NCI-H2196 treated with DMSO at 0.1 percent for 48 hours (cell line): ENCODE measurements at regions not wholly inside any gene's neighbourhood (a gene's known extent, or its start where the extent isn't known, plus 50 kb on each side); places are given as distances from the start of the nearest gene placed in this dataset.

Experiments used
- DNase-seq: peaks from one replicate; lab custom pipeline; 2025; ENCODE audit not compliant: unreplicated experiment; lab: John Stamatoyannopoulos, UW

- DNase-seq, result no peak
These were observed 406.5 kb downstream of the DUSP10 start for GRCh38 chr1:221335161-221336101.

DNA sequence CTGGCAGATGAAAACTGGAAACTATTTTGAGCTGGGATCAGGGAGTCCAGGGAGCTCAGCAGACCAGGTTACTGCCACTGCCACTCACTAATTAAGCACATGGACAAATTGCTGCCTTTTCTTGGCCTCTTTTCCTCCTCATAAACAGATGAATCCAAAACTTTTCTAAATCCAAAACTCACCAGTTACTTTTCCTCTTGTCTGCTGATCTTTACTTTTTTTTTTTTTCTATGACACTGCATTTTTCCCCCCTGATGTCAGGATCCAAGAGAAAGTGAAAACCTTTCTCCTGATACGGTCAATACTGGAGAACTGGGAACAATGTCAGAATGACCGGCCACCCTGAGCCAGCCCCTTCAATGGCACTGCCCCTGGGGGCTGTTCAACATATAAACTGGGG lies 405.8 kb downstream of the DUSP10 start:
- DNase-seq, result no peak

DNA sequence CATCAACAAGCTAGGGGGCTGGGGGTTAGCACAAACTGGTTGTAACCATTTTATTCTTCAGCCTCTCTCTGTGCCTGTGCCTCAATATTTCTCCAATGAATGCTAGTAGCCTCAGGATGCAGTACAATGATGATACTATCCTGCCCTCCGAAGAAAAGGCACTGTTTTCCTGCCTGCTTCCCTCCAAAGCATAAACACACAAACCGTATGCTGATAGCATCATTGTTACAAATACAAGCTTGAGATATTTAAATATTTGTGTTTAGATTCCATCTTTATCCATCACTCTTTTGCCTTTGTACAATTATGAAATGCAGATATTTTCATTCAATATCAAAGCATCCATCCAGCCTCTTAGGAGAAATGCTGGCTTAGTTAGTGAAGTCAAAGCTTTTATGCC lies 404.8 kb downstream of the DUSP10 start:
- no peak for DNase-seq

DNA sequence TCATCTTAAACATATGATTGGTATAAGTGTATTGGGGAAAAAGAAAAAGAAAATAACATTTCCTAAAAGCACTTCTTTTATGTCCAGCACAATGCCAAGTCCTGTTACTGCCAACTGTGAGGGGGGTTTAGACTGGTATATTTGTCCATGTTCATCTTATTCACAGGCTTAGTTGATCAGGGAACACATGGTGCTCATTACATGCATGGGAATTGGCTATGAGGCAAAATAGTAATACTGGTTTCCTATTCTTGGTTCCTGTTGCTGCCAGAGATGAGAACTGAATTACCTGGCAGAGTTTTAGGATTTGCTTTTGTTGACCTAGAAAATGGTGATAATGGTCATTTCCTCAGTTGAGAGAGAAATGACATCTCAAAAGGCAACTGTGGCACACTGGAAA lies 398.8 kb downstream of the DUSP10 start:
- no peak for DNase-seq

DNA sequence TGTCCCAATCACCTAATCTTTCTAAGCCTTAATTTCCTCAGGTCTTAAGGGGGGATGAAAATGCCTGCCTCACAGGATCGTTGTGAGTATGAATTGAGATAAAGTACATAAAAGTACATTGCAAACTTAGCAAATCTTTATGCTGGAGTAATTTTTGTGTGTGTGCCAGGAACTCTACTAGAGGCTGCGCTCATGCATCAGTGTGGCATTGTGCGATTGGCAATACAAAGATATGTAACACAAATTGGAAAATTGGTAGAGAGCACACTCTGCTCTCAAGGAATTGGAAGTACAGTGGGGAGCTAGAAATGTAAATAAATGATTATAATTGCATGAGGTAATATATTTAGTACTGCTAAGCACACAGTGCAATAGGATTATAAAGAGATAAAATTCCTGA lies 398.3 kb downstream of the DUSP10 start:
- DNase-seq, result no peak

DNA sequence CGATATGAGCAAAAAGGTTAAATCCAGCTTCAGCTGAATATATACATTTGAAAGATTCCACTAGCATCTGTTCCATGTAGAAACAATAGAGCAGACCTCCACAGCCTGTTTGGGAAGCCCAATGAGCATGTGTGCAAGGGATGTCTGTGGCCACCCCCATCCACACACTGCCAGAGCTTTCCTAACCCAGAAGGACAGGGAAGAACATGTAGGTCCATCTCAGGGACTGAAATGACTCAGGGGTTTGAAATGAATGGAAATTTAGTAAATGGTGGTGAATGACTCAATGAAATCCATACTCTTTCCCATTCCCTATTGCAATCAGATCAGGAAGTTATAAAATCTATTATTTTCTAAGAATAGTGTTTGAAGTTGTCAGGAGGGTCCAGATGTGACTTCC lies 397.2 kb downstream of the DUSP10 start:
- no peak for DNase-seq

DNA sequence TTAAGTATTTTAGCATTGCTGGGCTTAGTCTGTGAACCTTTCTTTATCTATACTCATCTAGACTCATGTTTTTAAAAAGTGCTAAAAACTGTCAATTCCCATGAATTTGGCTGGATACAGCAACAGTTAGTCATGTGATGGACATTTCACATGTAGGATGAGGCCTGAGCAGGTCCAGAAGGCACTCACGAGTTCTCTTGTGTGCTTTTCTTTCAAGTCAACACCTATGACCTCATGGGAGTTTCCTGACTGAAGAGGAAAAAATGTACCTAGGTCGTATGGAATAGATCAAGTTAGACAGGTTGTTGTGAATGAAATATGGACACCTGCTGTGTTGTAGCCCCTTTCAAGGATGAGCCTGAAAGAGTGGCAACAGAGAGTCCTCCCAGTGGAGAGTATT lies 394.2 kb downstream of the DUSP10 start:
- no peak for DNase-seq

- DNase-seq, result no peak
These were observed 391.8 kb downstream of the DUSP10 start for GRCh38 chr1:221350091-221350490.

DNA sequence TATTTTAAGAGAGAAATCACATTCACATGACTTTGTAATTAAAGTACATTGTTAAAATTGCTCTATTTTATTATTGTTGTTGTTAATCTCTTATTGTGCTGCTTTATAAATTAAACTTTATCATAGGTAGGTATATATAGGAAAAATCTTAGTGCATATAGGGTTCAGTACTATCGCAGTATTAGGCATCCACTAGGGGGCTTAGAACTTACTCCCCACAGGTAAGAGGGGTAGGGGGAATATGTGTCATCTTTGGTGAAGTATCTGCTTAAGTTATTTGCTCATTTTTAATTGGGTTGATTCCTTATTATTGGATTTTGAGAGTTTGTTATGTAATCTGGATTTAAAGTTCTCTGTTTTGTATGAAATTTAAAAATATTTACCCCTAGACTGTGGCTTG lies 385.2 kb downstream of the DUSP10 start:
- no peak for DNase-seq

DNA sequence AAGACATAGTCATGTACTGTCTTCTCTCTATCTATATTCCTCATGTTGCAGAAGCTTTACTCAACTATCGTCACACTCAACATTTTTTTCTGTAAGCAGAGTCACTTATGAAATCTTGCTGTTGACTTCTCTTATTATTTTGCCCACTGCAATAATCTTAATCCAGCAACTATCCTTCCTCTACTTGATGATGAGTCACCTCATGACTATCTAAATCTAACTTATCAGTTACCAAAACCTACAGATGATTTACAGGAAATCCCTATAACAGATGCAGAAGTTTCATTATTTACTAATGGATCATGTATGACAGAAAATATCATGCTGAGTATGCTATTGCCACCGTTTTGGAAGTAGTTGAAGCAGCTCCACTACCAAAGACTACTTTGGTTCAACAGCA lies 378.9 kb downstream of the DUSP10 start:
- DNase-seq, result no peak

GRCh38 chr1:221366495-221367110 lies 375.3 kb downstream of the DUSP10 start:
- no peak for DNase-seq

GRCh38 chr1:221371705-221372104 lies 370.2 kb downstream of the DUSP10 start:
- no peak for DNase-seq

DNA sequence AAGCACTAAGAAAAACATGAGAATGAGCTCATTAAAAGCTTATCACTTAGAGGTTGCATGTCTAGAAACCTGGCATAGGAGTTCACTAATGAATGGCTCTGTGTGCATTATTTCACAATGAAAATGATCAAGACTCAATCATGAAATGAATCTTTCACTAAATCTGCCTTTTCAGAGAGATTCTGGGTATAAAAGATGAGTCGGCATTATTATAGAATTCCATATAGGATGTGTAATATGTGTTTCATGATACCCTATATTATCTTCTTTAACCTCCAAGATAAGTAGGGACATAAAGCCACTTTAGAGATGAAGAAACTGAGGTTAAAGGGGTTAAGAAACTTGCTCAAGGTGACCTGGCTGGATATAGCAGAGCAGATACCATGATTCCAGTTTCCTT lies 368.1 kb downstream of the DUSP10 start:
- no peak for DNase-seq

DNA sequence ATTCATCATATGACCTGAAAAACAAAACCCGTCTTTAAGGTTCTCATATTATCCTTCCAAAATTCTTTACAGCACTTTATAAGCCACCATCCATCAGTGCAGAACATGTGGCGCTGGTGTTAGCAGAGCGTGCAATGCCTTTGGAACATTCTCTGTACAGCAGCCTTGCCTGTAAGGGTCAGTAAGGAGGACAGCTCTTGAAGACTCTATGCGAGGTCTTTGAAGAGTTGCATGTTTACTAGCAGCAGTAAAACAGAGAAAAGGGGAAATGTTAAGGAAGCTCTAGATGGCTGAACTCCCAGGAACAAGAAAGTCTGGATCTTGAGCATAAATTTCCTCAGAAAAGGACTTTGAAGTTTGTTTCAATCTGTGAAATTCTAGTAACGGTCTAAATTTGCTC lies 365.6 kb downstream of the DUSP10 start:
- DNase-seq, result no peak

- DNase-seq, result no peak
These were observed 359.8 kb downstream of the DUSP10 start for GRCh38 chr1:221381910-221382623.

DNA sequence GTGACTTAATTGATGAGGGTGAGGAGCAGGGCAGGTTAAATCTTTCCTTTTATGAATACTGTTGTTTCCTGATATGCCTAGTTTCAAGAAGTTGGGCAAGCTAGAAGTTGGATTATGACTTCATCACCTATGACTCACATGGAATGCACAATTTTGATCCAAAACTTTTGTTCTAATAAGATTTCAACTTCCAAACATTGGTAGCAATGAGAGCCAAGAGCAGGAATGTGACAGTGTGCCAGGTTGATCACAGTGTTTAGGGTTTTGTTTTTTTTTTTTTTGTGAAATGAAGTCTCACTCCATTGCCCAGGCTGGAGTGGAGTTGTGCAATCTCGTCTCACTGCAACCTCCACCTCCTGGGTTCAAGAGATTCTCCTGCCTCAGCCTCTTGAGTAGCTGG lies 349.4 kb downstream of the DUSP10 start:
- no peak for DNase-seq

DNA sequence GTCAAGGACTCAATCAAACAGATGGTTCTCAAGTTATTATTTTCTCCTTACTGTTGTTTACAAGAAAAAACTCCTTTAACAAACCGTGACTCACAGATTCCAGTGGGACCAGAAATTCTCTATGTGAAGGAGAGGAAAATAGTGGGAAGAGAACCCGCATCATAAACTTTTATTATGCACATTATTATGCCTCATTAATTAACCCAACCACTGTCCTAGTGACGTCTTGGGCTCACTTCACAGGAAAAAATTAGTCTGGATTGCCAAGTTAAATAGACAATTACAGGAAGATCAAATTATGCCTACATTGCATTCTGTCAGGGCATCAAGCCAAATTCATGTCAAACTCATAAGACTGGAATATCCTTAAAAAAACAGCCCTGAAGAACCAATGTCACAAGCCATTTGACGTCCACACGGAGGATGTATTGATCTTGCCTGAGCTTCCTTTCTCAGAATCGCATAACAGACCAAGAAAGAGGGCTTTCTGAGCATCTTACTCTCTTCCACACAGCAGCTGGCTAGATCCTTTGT lies 347.8 kb downstream of the DUSP10 start:
- no peak for DNase-seq

DNA sequence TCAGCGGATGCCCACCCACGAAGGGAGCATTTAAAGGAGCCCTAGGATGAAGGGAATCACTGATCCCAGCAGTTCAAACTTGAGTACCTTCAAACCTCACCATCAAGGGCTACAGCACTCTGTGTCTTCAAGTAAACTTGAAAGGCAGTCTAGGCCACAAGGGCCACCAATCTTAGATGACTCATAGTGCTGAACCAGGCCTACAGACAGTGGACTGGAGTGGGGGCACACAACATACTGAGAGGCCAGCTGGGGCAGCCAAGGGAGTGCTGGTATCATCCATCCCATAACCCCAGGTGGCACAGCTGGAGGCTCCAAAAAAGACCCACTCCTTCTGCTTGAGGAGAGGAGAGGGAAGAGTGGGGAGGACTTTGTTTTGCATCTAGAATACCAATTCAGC lies 345.4 kb downstream of the DUSP10 start:
- DNase-seq, result no peak

DNA sequence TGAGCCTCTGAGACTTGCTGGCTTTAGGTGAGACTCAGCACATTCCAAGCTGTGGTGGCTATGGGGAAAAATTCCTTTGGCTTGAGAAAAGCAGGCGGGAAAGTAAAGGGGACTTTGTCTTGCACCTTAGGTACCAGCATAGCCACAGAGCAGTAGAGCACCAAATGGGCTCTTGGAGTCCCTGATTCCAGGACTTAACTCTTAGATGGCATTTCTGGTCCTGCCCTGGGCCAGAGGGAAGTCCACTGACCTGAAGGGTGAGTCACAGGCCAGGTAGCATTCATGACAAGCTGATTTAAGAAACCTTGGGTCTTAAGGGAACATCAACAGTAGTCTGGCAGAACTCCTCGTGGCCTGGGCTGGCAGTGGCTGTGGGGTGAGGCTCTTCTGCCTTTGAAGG lies 344.7 kb downstream of the DUSP10 start:
- DNase-seq, result no peak

- DNase-seq, result no peak
These were observed 344.3 kb downstream of the DUSP10 start for GRCh38 chr1:221397606-221398005.

DNA sequence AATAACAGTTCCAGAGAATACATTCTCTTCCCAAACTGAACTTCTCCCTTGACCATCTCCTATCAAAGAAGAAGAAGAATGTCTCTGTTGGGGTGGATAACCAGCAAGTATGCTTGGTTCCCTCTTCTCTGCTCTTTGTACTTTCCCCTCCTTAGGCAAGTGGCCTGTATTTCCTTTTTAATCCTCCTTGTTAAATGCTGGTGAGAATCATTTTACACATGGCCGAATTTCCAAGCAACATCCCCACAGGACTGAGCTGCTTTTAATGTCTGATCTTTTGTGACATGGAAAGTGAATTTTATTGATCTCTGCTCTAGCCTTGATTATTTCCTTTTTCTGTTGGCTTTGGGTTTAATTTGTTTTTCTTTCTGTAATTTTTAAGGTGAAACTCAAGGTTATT lies 336.7 kb downstream of the DUSP10 start:
- no peak for DNase-seq
